Activated CD8-positive, alpha-beta memory T cell treated with anti-CD3 and anti-CD28 coated beads for 48 hours (primary cell): ENCODE measurements at regions not wholly inside any gene's neighbourhood (a gene's known extent, or its start where the extent isn't known, plus 50 kb on each side); places are given as distances from the start of the nearest gene placed in this dataset.

Experiments used
- DNase-seq, 3 experiments: peaks; one replicate each; pipeline ENCODE4 v3.0.0-alpha.2; 2020; ENCODE audit warnings: low read depth in 2 of 3, low spot score in 2 of 3

- DNase-seq: no peak
Measured at GRCh38 chr3:127383656-127384179, 95.9 kb upstream of the PRR20G start.

GRCh38 chr3:127377801-127378655 is 90.2 kb upstream of the PRR20G start:
- no peak for DNase-seq

- DNase-seq: no peak
Measured at GRCh38 chr3:127375151-127375930, 87.5 kb upstream of the PRR20G start.

GRCh38 chr3:127374086-127375010 is 86.5 kb upstream of the PRR20G start:
- no peak for DNase-seq

GRCh38 chr3:127373441-127374085 is 85.7 kb upstream of the PRR20G start:
- DNase-seq: no peak

- DNase-seq: no peak
Measured at GRCh38 chr3:127371846-127372245, 84.0 kb upstream of the PRR20G start.

- DNase-seq: no peak
Measured at GRCh38 chr3:127371334-127371733, 83.5 kb upstream of the PRR20G start.

GRCh38 chr3:127370906-127371305 is 83.1 kb upstream of the PRR20G start:
- DNase-seq: no peak

GRCh38 chr3:127369356-127369935 is 81.6 kb upstream of the PRR20G start:
- DNase-seq: no peak

- no peak for DNase-seq
Measured at GRCh38 chr3:127368186-127369032, 80.6 kb upstream of the PRR20G start.

- DNase-seq: no peak
Measured at GRCh38 chr3:127367593-127367992, 79.7 kb upstream of the PRR20G start.

- DNase-seq: no peak
Measured at GRCh38 chr3:127366383-127366782, 78.5 kb upstream of the PRR20G start.

- DNase-seq: no peak
Measured at GRCh38 chr3:127365163-127365798, 77.4 kb upstream of the PRR20G start.

- DNase-seq: no peak
Measured at GRCh38 chr3:127363891-127364290, 76.0 kb upstream of the PRR20G start.

- no peak for DNase-seq
Measured at GRCh38 chr3:127363171-127363570, 75.3 kb upstream of the PRR20G start.

GRCh38 chr3:127360647-127361046 is 72.8 kb upstream of the PRR20G start:
- no peak for DNase-seq

GRCh38 chr3:127358641-127359040 is 70.8 kb upstream of the PRR20G start:
- DNase-seq: no peak

- DNase-seq: no peak
Measured at GRCh38 chr3:127356381-127356780, 68.5 kb upstream of the PRR20G start.

GRCh38 chr3:127354761-127355160 is 66.9 kb upstream of the PRR20G start:
- no peak for DNase-seq
